ENCODE measurements at regions not wholly inside any gene's neighbourhood (a gene's known extent, or its start where the extent isn't known, plus 50 kb on each side); places are given as distances from the start of the nearest gene placed in this dataset.

DNA sequence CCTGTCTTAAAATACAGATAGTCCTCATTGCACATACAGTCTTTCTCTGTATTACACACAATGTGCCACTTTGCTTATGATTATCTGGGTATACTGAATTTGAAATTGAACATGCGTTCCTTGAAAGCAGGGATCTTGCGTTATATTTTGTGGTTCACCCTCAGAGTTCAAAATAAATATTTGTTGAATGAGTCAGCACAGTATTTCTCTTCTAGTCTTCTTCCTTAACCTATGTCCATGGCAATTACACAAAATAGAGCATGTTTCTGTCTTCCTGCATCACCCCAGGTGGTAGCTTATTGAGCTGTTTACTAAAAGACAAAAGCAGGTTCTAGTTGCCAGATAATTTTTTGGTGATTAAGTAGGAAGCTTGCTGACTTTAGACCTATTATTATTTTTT, 272.9 kb upstream of the FERMT1 start:
- no TSS peak for BruUV-seq (replicated peaks)
- peaks cover 11% of the 10 kb centered on the region for H3K4me1 Mint-ChIP-seq (ENCODE audit: insufficient read depth, unreplicated experiment)
- intact Hi-C loops (cut with micrococcal nuclease): no loop called here
- TF ChIP-seq, protein P1, sequence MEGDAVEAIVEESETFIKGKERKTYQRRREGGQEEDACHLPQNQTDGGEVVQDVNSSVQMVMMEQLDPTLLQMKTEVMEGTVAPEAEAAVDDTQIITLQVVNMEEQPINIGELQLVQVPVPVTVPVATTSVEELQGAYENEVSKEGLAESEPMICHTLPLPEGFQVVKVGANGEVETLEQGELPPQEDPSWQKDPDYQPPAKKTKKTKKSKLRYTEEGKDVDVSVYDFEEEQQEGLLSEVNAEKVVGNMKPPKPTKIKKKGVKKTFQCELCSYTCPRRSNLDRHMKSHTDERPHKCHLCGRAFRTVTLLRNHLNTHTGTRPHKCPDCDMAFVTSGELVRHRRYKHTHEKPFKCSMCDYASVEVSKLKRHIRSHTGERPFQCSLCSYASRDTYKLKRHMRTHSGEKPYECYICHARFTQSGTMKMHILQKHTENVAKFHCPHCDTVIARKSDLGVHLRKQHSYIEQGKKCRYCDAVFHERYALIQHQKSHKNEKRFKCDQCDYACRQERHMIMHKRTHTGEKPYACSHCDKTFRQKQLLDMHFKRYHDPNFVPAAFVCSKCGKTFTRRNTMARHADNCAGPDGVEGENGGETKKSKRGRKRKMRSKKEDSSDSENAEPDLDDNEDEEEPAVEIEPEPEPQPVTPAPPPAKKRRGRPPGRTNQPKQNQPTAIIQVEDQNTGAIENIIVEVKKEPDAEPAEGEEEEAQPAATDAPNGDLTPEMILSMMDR (IDR thresholded peaks at IDR 0.05; ENCODE audit: unreplicated experiment): no peak
- no peaks in the 10 kb centered on the region for H3K9me3 Mint-ChIP-seq (ENCODE audit: unreplicated experiment)
- CTCF ChIA-PET: interaction anchor here (0.7 to 4.4 kb wide), 5 partner anchors 11 to 130 kb away, joined by 3 to 22 read pairs (median 3); no protein-coding TSS in a partner anchor
- H3K27me3 Mint-ChIP-seq (ENCODE audit: insufficient read depth, unreplicated experiment): no peaks in the 10 kb centered on the region
- no peaks in the 10 kb centered on the region for H3K36me3 Mint-ChIP-seq (ENCODE audit: insufficient read depth, unreplicated experiment)
- POLR2A ChIA-PET: interaction anchor here (0.9 to 1.0 kb wide), 2 partner anchors 23 to 83 kb away, joined by 3 read pairs; no protein-coding TSS in a partner anchor
- peak; percentile 35 for DNase-seq (ENCODE audit: unreplicated experiment)
- H3K27ac Mint-ChIP-seq (ENCODE audit: low read depth, unreplicated experiment): no peak overlapping the region
- H3K4me3 Mint-ChIP-seq (ENCODE audit: unreplicated experiment): no peak overlapping the region

DNA sequence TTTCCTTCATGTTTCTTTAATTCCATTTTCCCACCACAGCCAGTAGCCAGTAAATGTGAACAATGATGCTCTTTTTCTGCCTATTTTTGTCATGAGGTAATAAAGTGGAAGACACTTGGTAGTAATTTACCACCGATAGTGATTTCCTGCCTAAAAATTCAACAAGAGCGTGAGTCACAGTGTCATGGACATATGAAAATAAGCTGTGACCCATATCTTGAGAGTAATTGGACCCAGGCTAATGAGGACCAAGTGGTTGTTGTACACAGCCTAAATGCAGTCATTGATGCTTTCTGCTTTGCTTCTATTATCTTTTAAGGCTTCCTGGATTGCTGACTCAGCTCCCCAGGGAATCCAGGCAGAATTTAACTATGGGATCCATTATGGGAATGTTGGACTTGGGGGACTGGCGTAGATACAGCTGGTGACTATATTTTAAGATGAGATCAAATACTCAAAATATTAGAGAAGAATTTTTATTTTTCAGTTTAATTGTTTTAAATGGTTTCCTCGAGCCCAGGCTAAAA, 265.9 kb upstream of the FERMT1 start:
- no TSS peak for BruUV-seq (replicated peaks)
- ChIA-PET CTCF (interaction anchor here (0.9 to 1.3 kb wide), 2 partner anchors 15 to 25 kb away, joined by 3 to 4 read pairs; no protein-coding TSS in a partner anchor), POLR2A (interaction anchor here (0.7 kb wide), 1 partner anchor 82 kb away, joined by 3 read pairs; no protein-coding TSS in a partner anchor)
- H3K27me3 Mint-ChIP-seq (ENCODE audit: insufficient read depth, unreplicated experiment): no peaks in the 10 kb centered on the region
- H3K9me3 Mint-ChIP-seq (ENCODE audit: unreplicated experiment): no peaks in the 10 kb centered on the region
- H3K4me3 Mint-ChIP-seq (ENCODE audit: unreplicated experiment): no peak overlapping the region
- intact Hi-C loops (cut with micrococcal nuclease): no loop called here
- TF ChIP-seq, protein P1 (IDR thresholded peaks at IDR 0.05; ENCODE audit: unreplicated experiment): no peak
- DNase-seq (ENCODE audit: unreplicated experiment): no peak
- no peaks in the 10 kb centered on the region for H3K36me3 Mint-ChIP-seq (ENCODE audit: insufficient read depth, unreplicated experiment)
- H3K27ac Mint-ChIP-seq (ENCODE audit: low read depth, unreplicated experiment): no peak overlapping the region
- no peaks in the 10 kb centered on the region for H3K4me1 Mint-ChIP-seq (ENCODE audit: insufficient read depth, unreplicated experiment)

DNA sequence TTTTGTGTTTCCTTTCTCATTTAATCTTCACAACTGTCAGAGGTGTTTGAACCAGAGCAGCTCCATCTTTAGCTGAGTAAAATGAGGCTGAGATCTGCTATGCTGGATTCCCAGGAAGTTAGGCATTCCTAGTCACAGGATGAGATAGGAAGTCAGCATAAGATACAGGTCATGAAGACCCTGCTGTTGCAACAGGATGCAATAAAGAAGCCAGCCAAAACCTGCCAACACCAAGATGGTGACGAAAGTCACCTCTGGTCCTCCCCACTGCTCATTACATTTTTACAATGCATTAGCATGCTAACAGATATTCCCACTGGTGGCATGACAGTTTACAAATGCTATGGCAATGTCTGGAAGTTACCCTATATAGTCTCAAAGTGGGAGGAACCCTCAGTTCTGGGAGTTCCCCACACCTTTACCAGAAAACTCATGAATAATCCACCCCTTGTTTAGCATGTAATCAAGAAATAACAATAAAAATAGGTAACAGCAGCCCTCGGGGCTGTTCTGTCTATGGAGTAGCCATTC, 262.2 kb upstream of the FERMT1 start:
- intact Hi-C loops (cut with micrococcal nuclease): no loop called here
- ChIA-PET POLR2A (no interaction called here), CTCF (interaction anchor here (0.7 to 1.2 kb wide), 2 partner anchors 10 to 516 kb away, joined by 3 to 4 read pairs; no protein-coding TSS in a partner anchor)
- Mint-ChIP-seq H3K4me3 (ENCODE audit: unreplicated experiment) (no peak overlapping the region), H3K27me3 (ENCODE audit: insufficient read depth, unreplicated experiment) (no peaks in the 10 kb centered on the region), H3K27ac (ENCODE audit: low read depth, unreplicated experiment) (no peak overlapping the region), H3K4me1 (ENCODE audit: insufficient read depth, unreplicated experiment) (no peaks in the 10 kb centered on the region), H3K9me3 (ENCODE audit: unreplicated experiment) (no peaks in the 10 kb centered on the region), H3K36me3 (ENCODE audit: insufficient read depth, unreplicated experiment) (peaks cover 6% of the 10 kb centered on the region)
- BruUV-seq (replicated peaks): no TSS peak
- TF ChIP-seq, protein P1 (IDR thresholded peaks at IDR 0.05; ENCODE audit: unreplicated experiment): no peak
- no peak for DNase-seq (ENCODE audit: unreplicated experiment)

DNA sequence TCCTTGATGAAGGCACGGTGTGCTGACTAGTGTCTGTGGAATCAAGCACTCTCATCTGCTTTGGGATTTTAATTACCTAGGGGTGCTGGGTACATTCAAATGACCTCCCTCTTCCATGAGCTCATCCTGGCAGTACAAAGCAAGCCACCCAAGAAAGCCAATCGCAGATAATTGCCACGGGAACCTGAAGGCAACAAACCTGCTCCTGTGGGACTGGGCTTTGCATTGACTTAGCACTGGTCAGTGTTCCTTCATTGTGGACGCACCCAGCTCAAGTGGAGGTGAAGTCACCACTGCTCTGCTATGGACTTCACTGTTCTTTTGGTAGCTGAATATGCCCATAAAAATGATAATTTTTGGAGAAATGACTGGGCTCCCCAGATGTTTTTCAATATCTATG, 261.6 kb upstream of the FERMT1 start:
- BruUV-seq (replicated peaks): no TSS peak
- Mint-ChIP-seq H3K27me3 (ENCODE audit: insufficient read depth, unreplicated experiment) (no peaks in the 10 kb centered on the region), H3K4me1 (ENCODE audit: insufficient read depth, unreplicated experiment) (no peaks in the 10 kb centered on the region), H3K27ac (ENCODE audit: low read depth, unreplicated experiment) (no peak overlapping the region), H3K36me3 (ENCODE audit: insufficient read depth, unreplicated experiment) (peaks cover 6% of the 10 kb centered on the region), H3K4me3 (ENCODE audit: unreplicated experiment) (no peak overlapping the region), H3K9me3 (ENCODE audit: unreplicated experiment) (no peaks in the 10 kb centered on the region)
- ChIA-PET POLR2A (no interaction called here), CTCF (interaction anchor here (0.7 to 1.2 kb wide), 3 partner anchors 11 to 516 kb away, joined by 3 to 4 read pairs (median 3); no protein-coding TSS in a partner anchor)
- TF ChIP-seq, protein P1 (IDR thresholded peaks at IDR 0.05; ENCODE audit: unreplicated experiment): no peak
- DNase-seq (ENCODE audit: unreplicated experiment): no peak
- intact Hi-C loops (cut with micrococcal nuclease): no loop called here
